ENCODE measurements at regions not wholly inside any gene's neighbourhood (a gene's known extent, or its start where the extent isn't known, plus 50 kb on each side); places are given as distances from the start of the nearest gene placed in this dataset.

DNA sequence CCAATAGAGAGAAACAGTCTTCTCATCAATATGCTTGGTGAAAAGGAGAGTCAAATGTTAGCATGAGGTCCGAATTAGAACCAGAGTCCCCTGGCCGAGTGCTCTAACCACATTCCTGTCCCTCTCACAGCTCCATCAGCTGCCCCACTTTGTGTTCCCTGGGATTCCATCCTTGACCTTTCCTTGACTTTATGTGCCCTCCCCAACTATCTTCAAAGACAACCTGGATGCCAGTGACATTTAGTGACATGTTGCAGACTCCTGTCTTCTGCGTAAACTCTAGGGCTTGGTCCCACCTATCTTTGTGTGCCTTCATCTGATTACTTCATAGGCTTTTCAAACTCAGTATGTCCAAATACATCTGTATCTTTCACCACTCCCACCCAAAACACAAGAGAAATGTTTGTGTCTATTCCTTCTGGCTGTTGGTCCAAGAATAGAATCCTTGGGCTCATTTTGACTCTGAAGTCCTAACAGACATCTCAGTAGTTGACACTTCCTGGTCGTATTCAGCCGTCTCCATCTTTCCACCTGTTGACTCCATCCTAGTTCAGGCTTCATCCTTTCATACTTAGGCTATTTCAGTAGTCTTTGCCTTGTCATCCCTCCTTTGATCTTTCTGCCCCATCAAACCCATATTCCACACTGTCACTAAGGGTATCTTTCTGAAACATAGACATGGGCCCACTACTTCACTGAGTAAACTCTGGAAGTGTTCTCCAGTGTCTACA, 101.4 kb upstream of the CD180 start:
- TF ChIP-seq POLR2A (IDR thresholded peaks at IDR 0.05): no peak
- TF ChIP-seq, protein P1, sequence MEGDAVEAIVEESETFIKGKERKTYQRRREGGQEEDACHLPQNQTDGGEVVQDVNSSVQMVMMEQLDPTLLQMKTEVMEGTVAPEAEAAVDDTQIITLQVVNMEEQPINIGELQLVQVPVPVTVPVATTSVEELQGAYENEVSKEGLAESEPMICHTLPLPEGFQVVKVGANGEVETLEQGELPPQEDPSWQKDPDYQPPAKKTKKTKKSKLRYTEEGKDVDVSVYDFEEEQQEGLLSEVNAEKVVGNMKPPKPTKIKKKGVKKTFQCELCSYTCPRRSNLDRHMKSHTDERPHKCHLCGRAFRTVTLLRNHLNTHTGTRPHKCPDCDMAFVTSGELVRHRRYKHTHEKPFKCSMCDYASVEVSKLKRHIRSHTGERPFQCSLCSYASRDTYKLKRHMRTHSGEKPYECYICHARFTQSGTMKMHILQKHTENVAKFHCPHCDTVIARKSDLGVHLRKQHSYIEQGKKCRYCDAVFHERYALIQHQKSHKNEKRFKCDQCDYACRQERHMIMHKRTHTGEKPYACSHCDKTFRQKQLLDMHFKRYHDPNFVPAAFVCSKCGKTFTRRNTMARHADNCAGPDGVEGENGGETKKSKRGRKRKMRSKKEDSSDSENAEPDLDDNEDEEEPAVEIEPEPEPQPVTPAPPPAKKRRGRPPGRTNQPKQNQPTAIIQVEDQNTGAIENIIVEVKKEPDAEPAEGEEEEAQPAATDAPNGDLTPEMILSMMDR (IDR thresholded peaks at IDR 0.05): no peak

Measured in tibial nerve (tissue), 3 donors.